Left lobe of liver (tissue), 2 donors: ENCODE measurements at regions not wholly inside any gene's neighbourhood (a gene's known extent, or its start where the extent isn't known, plus 50 kb on each side); places are given as distances from the start of the nearest gene placed in this dataset.

Experiments
- ATAC-seq: fragments of 200-7000 bp; cut with Tn5 transposase; one replicate; pipeline ENCODE4 v1.9.1; 2020; ENCODE audit warnings: mild to moderate bottlenecking, moderate library complexity
- DNase-seq: peaks from one replicate; pipeline ENCODE4 v3.0.0-alpha.2; 2020; ENCODE audit warnings: low spot score
- donor health status: DM: no; HTN: no; CAD: no; lungs with moderate emphysema.
- donor health status: DM: no; HTN: yes; CAD: no.

GRCh38 chr9:2925016-2925415 is 81.1 kb upstream of the PUM3 start:
- no peak for DNase-seq

GRCh38 chr9:2924380-2924768 is 80.5 kb upstream of the PUM3 start:
- ATAC-seq (no peak), DNase-seq (no peak)

More at GRCh38 chr9:2925016-2925415, 81.1 kb upstream of the PUM3 start:
- no peak for ATAC-seq

GRCh38 chr9:2923766-2924379 is 80.0 kb upstream of the PUM3 start:
- DNase-seq (no peak), ATAC-seq (no peak)

GRCh38 chr9:2919347-2919746 is 75.5 kb upstream of the PUM3 start:
- no peak for ATAC-seq

GRCh38 chr9:2916382-2916985 is 72.6 kb upstream of the PUM3 start:
- no peak for DNase-seq
- no peak for ATAC-seq

More at GRCh38 chr9:2919347-2919746, 75.5 kb upstream of the PUM3 start:
- DNase-seq, result no peak

GRCh38 chr9:2913026-2913425 is 69.1 kb upstream of the PUM3 start:
- DNase-seq, result no peak
- ATAC-seq, result no peak

- ATAC-seq, result no peak
Measured at GRCh38 chr9:2907411-2907810, 63.5 kb upstream of the PUM3 start.

GRCh38 chr9:2904242-2904930 is 60.5 kb upstream of the PUM3 start:
- DNase-seq (no peak), ATAC-seq (no peak)

More at GRCh38 chr9:2907411-2907810, 63.5 kb upstream of the PUM3 start:
- no peak for DNase-seq
